Neuronal stem cell (in vitro differentiated cells): ENCODE measurements at regions not wholly inside any gene's neighbourhood (a gene's known extent, or its start where the extent isn't known, plus 50 kb on each side); places are given as distances from the start of the nearest gene placed in this dataset.

Experiments
- DNase-seq: peaks from one replicate; pipeline ENCODE4 v3.0.0-alpha.2; 2013; ENCODE audit warnings: low spot score
- H2AFZ ChIP-seq: one replicate; pipeline ENCODE4 v1.6.1; 2013; ENCODE audit warnings: mild to moderate bottlenecking, low read length, inconsistent platforms
- H2AK5ac ChIP-seq: 2 replicates; pipeline ENCODE4 v1.6.1; 2013; ENCODE audit warnings: low read depth, mild to moderate bottlenecking, inconsistent platforms, low read length, moderate library complexity, mixed read lengths
- H2BK120ac ChIP-seq: 2 replicates; pipeline ENCODE4 v1.6.1; 2013; ENCODE audit warnings: low read depth, mild to moderate bottlenecking, inconsistent platforms, low read length, moderate library complexity, mixed read lengths
- H2BK12ac ChIP-seq: one replicate; pipeline ENCODE4 v1.6.1; 2013; ENCODE audit warnings: low read length, inconsistent platforms
- H2BK15ac ChIP-seq: 2 replicates; pipeline ENCODE4 v1.6.1; 2013; ENCODE audit warnings: mild to moderate bottlenecking, low read length, inconsistent platforms, mixed read lengths
- H2BK5ac ChIP-seq: one replicate; pipeline ENCODE4 v1.6.1; 2013; ENCODE audit warnings: inconsistent platforms, mild to moderate bottlenecking, low read length, moderate library complexity
- H3K14ac ChIP-seq: one replicate; pipeline ENCODE4 v1.6.1; 2013; ENCODE audit warnings: low read length, inconsistent platforms
- H3K18ac ChIP-seq: 2 replicates; pipeline ENCODE4 v1.6.1; 2013; ENCODE audit warnings: low read length, inconsistent platforms
- H3K23ac ChIP-seq: 2 replicates; pipeline ENCODE4 v1.6.1; 2013; ENCODE audit warnings: low read depth, mild to moderate bottlenecking, mixed read lengths, low read length, inconsistent platforms; ENCODE audit not compliant: poor library complexity
- H3K27ac ChIP-seq: replicated peaks from 3 replicates; pipeline ENCODE4 v1.5.1; 2013; ENCODE audit warnings: low read length, inconsistent platforms
- H3K27me3 ChIP-seq, 3 experiments: 2 replicates each; pipeline ENCODE4 v1.6.1; 2013; ENCODE audit warnings: low read length in 3 of 3, mild to moderate bottlenecking in 2 of 3, inconsistent platforms in 1 of 3, low read depth in 1 of 3, mixed read lengths in 1 of 3, moderate library complexity in 1 of 3; ENCODE audit not compliant: control insufficient read depth in 3 of 3, insufficient read depth in 3 of 3
- H3K36me3 ChIP-seq, 2 donors: replicated peaks in 1 of 2; 2 replicates each; pipeline ENCODE4 v1.6.1; 2013; ENCODE audit warnings: low read length in 2 of 2; ENCODE audit not compliant: control insufficient read depth in 2 of 2, insufficient read depth in 2 of 2
- H3K4ac ChIP-seq: 2 replicates; pipeline ENCODE4 v1.6.1; 2013; ENCODE audit warnings: inconsistent platforms, mild to moderate bottlenecking, low read length, moderate library complexity
- H3K4me1 ChIP-seq, 2 donors: 1 replicate in 1 of 2; 2 replicates in 1 of 2; pipeline ENCODE4 v1.6.1; 2013; ENCODE audit warnings: low read length in 2 of 2, low read depth in 1 of 2; ENCODE audit not compliant: control insufficient read depth in 2 of 2, insufficient read depth in 1 of 2
- H3K4me2 ChIP-seq: one replicate; pipeline ENCODE4 v1.6.1; 2013; ENCODE audit warnings: mild to moderate bottlenecking, low read length, inconsistent platforms; ENCODE audit not compliant: insufficient read depth, poor library complexity, severe bottlenecking
- H3K4me3 ChIP-seq, 2 donors: 2 replicates each; pipeline ENCODE4 v1.5.1; 2013; ENCODE audit warnings: low read length in 2 of 2, mild to moderate bottlenecking in 2 of 2, inconsistent platforms in 1 of 2, moderate library complexity in 1 of 2
- H3K79me1 ChIP-seq: one replicate; pipeline ENCODE4 v1.6.1; 2013; ENCODE audit warnings: low read depth, mild to moderate bottlenecking, inconsistent platforms, low read length, moderate library complexity
- H3K9ac ChIP-seq: one replicate; pipeline ENCODE4 v1.6.1; 2013; ENCODE audit warnings: mild to moderate bottlenecking, low read depth, low read length, inconsistent platforms; ENCODE audit not compliant: poor library complexity
- H3K9me3 ChIP-seq, 2 donors: replicated peaks in 1 of 2; 2 replicates each; pipeline versions ENCODE3 to v1.6.1; 2013; ENCODE audit warnings: low read length in 2 of 2, mild to moderate bottlenecking in 2 of 2, inconsistent platforms in 1 of 2, low read depth in 1 of 2, mixed read lengths in 1 of 2, moderate library complexity in 1 of 2; ENCODE audit not compliant: control insufficient read depth in 2 of 2, insufficient read depth in 1 of 2
- H4K8ac ChIP-seq: one replicate; pipeline ENCODE4 v1.6.1; 2013; ENCODE audit warnings: low read depth, mild to moderate bottlenecking, inconsistent platforms, low read length, moderate library complexity
- H4K91ac ChIP-seq: one replicate; pipeline ENCODE4 v1.6.1; 2013; ENCODE audit warnings: low read length, low read depth, mild to moderate bottlenecking, inconsistent platforms; ENCODE audit not compliant: poor library complexity
- WGBS, 2 donors: extraction: QIAGEN DNeasy Blood & Tissue Kit; methylation state at CpG; one replicate each; pipeline ENCODE4 v1.1.7; 2013; ENCODE audit warnings: missing lambda C conversion rate in 2 of 2, mixed read lengths in 1 of 2; ENCODE audit not compliant: insufficient read length in 2 of 2, insufficient replicate concordance in 1 of 2; ENCODE audit errors: extremely low coverage in 2 of 2; 5-methylcytosine and 5-hydroxymethylcytosine counted together

DNA sequence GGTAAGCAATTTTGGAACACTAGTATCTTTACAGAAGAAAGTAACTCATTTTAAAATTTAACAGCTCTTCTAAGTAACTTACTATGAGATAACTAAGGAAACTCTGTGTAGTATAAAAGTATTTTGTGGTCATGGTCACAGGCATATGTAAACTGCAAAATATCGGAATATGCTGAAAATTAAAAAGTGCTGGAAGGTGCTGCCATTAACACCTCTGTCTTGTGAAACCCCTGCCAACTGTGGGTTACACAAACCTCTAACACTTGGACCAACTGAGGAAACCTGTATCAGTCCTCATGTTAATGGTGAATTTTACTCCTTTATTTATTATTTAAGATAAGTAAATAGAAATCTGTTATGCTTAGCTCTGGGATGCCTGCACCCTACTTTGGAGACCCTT is 206.7 kb downstream of the LACC1 start:
- Histone ChIP-seq H3K4me2 (no peak overlapping the region), H2BK12ac (no peak overlapping the region), H2BK15ac (no peak overlapping the region), H3K9ac (no peak overlapping the region), H3K4me1 (peaks cover 0 to 2% of the 10 kb centered on the region in 2 donors), H2BK5ac (no peak overlapping the region), H3K18ac (no peak overlapping the region), H2BK120ac (no peak overlapping the region), H3K14ac (no peak overlapping the region), H4K8ac (no peak overlapping the region), H4K91ac (no peak overlapping the region), H3K4me3 (no peak overlapping the region), H2AFZ (no peak overlapping the region), H3K27me3 (peaks cover 0 to 2% (median 0%) of the 10 kb centered on the region in 3 experiments), H3K23ac (no peak overlapping the region), H3K27ac (no peak overlapping the region), H3K36me3 (no peaks in the 10 kb centered on the region), H3K9me3 (peaks cover 3 to 7% of the 10 kb centered on the region in 2 donors), H3K79me1 (no peaks in the 10 kb centered on the region), H3K4ac (no peak overlapping the region), H2AK5ac (no peak overlapping the region)
- no CpG with 5 or more reads among the region's 1 CpG for WGBS, 2 donors
- no peak for DNase-seq

DNA sequence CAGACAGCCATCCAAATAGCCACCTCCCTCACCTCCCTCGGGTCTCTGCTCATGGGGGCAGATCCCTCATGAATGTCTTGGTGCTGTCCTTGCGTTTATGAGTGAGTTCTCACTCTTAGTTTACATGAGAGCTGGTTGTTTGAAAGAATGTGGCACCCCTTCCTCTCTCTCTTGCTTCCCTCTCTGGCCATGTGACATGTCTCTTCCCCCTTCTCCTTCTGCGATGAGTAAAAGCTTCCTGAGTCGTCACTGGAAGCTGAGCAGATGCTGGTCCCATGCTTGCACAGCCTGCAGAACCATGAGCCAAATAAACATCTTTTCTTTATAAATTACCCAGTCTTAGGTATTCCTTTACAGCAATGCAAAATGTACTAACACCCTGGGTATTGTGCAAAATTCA is 208.7 kb downstream of the LACC1 start:
- Histone ChIP-seq H3K36me3 (no peaks in the 10 kb centered on the region), H2BK12ac (no peak overlapping the region), H2AFZ (no peak overlapping the region), H3K9me3 (peaks cover 3 to 7% of the 10 kb centered on the region in 2 donors), H3K4me1 (peaks cover 0 to 2% of the 10 kb centered on the region in 2 donors), H4K8ac (no peak overlapping the region), H3K9ac (no peak overlapping the region), H3K27me3 (peaks cover 0 to 2% (median 0%) of the 10 kb centered on the region in 3 experiments), H3K4me2 (no peak overlapping the region), H2BK5ac (no peak overlapping the region), H3K18ac (no peak overlapping the region), H2AK5ac (no peak overlapping the region), H2BK15ac (no peak overlapping the region), H3K27ac (no peak overlapping the region), H3K4me3 (no peak overlapping the region), H2BK120ac (no peak overlapping the region), H3K79me1 (no peaks in the 10 kb centered on the region), H3K14ac (no peak overlapping the region), H3K23ac (no peak overlapping the region), H4K91ac (no peak overlapping the region), H3K4ac (no peak overlapping the region)
- no CpG with 5 or more reads among the region's 4 CpGs for WGBS, 2 donors
- DNase-seq, result no peak

DNA sequence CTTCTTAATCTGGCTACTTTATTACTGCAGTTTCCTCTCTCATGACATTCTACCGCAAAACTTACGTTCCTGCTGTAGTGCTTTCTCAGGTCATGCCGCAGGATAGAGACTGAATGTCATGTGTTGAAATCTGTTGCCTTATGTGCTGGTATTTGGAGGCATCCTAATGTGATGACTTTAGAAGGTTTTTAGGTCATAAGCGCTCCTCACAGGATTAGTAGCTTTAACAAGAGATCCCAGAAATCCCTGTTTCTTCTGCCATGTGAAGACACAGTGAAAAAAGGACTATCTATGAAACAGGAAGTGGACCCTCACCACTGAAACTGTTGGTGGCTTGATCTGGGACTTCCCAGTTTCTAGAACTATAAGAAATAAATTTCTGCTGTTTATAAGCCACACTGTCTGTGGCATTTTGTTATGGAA is 209.3 kb downstream of the LACC1 start:
- Histone ChIP-seq H3K4ac (no peak overlapping the region), H3K36me3 (no peaks in the 10 kb centered on the region), H2AFZ (no peak overlapping the region), H2AK5ac (no peak overlapping the region), H3K18ac (no peak overlapping the region), H3K9ac (no peak overlapping the region), H2BK5ac (no peak overlapping the region), H3K27me3 (peaks cover 0 to 2% (median 0%) of the 10 kb centered on the region in 3 experiments), H3K14ac (no peak overlapping the region), H3K4me3 (no peak overlapping the region), H3K79me1 (no peaks in the 10 kb centered on the region), H3K23ac (no peak overlapping the region), H2BK12ac (no peak overlapping the region), H4K8ac (no peak overlapping the region), H2BK120ac (no peak overlapping the region), H3K4me2 (no peak overlapping the region), H3K9me3 (peaks cover 3 to 7% of the 10 kb centered on the region in 2 donors), H3K4me1 (peaks cover 0 to 2% of the 10 kb centered on the region in 2 donors), H3K27ac (no peak overlapping the region), H4K91ac (no peak overlapping the region), H2BK15ac (no peak overlapping the region)
- no CpG with 5 or more reads among the region's 4 CpGs for WGBS, 2 donors
- no peak for DNase-seq

DNA sequence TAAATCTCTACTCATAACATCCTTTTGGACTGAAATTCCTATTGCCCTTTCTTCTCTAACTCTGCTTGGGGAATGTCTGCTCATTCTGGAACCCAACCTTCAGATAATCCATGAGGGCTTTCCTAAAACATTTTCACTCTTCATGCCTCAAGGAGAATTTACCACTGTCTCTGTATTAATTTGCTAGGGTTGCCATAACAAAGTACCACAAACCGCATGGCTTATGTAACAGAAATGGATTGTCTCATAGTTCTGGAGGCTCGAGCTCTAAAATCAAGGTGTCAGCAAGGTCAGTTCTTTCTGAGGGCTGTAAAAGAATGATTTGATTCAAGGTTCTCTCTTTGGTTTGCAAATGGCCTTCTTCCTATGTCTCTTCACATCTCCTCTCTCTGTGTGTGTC is 209.7 kb downstream of the LACC1 start:
- WGBS, 2 donors, result no CpG with 5 or more reads among the region's 2 CpGs
- Histone ChIP-seq H3K27ac (no peak overlapping the region), H3K4me2 (no peak overlapping the region), H3K9me3 (peaks cover 2 to 7% of the 10 kb centered on the region in 2 donors), H4K8ac (no peak overlapping the region), H3K27me3 (peaks cover 0 to 2% (median 0%) of the 10 kb centered on the region in 3 experiments), H4K91ac (no peak overlapping the region), H3K4me3 (no peak overlapping the region), H3K36me3 (no peaks in the 10 kb centered on the region), H3K18ac (no peak overlapping the region), H3K9ac (no peak overlapping the region), H2AFZ (no peak overlapping the region), H2BK12ac (no peak overlapping the region), H2BK120ac (no peak overlapping the region), H2BK5ac (no peak overlapping the region), H2AK5ac (no peak overlapping the region), H3K14ac (no peak overlapping the region), H3K4ac (no peak overlapping the region), H3K23ac (no peak overlapping the region), H3K79me1 (no peaks in the 10 kb centered on the region), H3K4me1 (peaks cover 0 to 2% of the 10 kb centered on the region in 2 donors), H2BK15ac (no peak overlapping the region)
- no peak for DNase-seq
